GM20000 (cell line): ENCODE measurements at regions not wholly inside any gene's neighbourhood (a gene's known extent, or its start where the extent isn't known, plus 50 kb on each side); places are given as distances from the start of the nearest gene placed in this dataset.
"Not testable (repeated sequence)": the region's sequence is repeated elsewhere in the genome, so short reads cannot be mapped to it uniquely, and the experiment has no call there.

Source experiments
- DNase-seq: peaks from one replicate; pipeline ENCODE4 v3.0.0; 2012; ENCODE audit warnings: low spot score
- TF ChIP-seq, protein P1 (sequence below): IDR thresholded peaks from 2 replicates; pipeline ENCODE4 v1.5.1; 2012; ENCODE audit warnings: mild to moderate bottlenecking, control low read depth; ENCODE audit errors: extremely low read depth, missing control alignments

GRCh38 chr11:90294526-90294925 lies 71.7 kb upstream of the CHORDC1 start:
- TF ChIP-seq, protein P1, sequence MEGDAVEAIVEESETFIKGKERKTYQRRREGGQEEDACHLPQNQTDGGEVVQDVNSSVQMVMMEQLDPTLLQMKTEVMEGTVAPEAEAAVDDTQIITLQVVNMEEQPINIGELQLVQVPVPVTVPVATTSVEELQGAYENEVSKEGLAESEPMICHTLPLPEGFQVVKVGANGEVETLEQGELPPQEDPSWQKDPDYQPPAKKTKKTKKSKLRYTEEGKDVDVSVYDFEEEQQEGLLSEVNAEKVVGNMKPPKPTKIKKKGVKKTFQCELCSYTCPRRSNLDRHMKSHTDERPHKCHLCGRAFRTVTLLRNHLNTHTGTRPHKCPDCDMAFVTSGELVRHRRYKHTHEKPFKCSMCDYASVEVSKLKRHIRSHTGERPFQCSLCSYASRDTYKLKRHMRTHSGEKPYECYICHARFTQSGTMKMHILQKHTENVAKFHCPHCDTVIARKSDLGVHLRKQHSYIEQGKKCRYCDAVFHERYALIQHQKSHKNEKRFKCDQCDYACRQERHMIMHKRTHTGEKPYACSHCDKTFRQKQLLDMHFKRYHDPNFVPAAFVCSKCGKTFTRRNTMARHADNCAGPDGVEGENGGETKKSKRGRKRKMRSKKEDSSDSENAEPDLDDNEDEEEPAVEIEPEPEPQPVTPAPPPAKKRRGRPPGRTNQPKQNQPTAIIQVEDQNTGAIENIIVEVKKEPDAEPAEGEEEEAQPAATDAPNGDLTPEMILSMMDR: no peak
- no peak for DNase-seq

DNA sequence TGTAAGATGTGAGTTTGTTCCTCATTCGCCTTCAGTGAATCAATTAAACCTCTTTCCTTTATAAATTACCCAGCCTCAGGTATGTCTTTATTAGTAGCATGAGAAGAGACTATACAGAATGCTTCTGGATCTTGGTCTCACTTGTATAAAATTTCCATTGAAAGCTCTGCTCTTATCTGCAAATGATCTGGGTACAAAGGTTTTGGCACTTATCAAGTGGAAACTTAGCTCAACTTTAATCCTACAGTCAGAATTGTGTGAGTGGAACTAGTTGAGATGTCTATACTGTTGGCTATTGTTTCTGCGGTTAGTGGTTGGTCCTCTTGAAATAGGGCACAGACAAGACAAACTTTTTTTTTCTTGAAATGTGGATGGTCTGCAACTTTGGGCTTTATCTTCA lies 71.2 kb upstream of the CHORDC1 start:
- TF ChIP-seq, protein P1: no peak
- DNase-seq: no peak

DNA sequence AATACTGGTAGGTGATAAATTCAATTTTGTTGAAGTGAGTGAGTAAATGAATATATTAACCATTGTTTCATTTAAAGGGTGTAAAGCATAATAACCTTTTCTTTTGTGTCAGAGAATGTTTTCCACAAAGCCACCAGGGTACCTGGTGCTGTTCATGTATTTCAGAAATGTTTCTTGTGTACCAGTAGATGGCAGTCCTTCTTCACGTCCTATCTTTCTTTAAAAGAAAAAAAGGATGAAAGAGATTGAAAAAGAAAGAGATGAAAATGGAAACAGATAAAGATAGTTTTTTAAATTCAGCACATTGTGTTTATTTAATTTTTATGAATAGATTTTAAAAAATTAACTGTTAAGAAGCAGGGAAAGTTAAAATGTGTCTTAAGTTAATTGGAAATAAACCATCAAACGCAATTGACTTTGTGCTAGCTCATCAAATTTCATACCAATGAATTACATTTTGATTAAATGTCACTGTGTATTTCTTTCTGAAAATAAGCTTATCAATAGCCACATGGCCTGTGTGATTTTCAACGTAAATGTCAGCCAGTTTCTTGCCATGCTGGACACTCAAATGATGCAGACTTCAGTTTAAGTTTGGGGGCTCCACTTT lies 65.5 kb upstream of the CHORDC1 start:
- peak; percentile 15 for DNase-seq
- TF ChIP-seq, protein P1: peak; percentile 7

GRCh38 chr11:90286640-90287039 lies 63.8 kb upstream of the CHORDC1 start:
- DNase-seq: no peak

GRCh38 chr11:90284171-90284570 lies 61.3 kb upstream of the CHORDC1 start:
- TF ChIP-seq, protein P1: no peak
- no peak for DNase-seq

More at GRCh38 chr11:90286640-90287039, 63.8 kb upstream of the CHORDC1 start:
- TF ChIP-seq, protein P1: no peak

- DNase-seq: not testable (repeated sequence)
Measured at GRCh38 chr11:90282551-90283071, 59.8 kb upstream of the CHORDC1 start.

DNA sequence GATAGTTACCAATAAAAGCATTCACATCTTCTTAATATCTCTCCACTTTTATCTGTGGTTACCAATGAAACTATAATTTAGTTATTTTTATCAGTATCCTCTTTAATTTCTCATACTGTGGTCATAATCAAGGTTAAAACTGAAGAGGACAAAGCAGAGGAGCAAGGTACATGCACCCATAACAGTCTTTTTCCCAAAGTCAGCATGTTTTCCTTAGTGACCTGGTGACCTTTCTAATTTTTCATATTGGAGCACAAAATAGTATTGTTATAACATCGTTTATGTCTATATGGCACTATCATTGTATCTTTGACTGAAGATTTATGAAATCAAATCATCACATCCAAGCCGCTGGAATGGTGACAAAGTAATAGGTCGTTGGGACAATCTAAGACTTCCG lies 51.5 kb upstream of the CHORDC1 start:
- TF ChIP-seq, protein P1: no peak
- no peak for DNase-seq
